Left ventricle myocardium superior (tissue), 1 donor: ENCODE measurements at regions not wholly inside any gene's neighbourhood (a gene's known extent, or its start where the extent isn't known, plus 50 kb on each side); places are given as distances from the start of the nearest gene placed in this dataset.

Experiments used
- ATAC-seq: fragments of 200-7000 bp; cut with Tn5 transposase; one replicate; pipeline ENCODE4 v1.9.1; 2020; ENCODE audit warnings: mild to moderate bottlenecking, moderate library complexity
- DNase-seq: peaks from one replicate; pipeline ENCODE4 v3.0.0-alpha.2; 2020
- intact Hi-C: fragments of 100-400 bp; cut with micrococcal nuclease; formaldehyde crosslinking; loops from one replicate; pipeline ENCODE4 v1.11.0; 2022
- donor health status: DM: no; HTN: yes; CAD: no; lungs with severe emphysema.

- intact Hi-C loops: no loop called here
Measured at GRCh38 chr7:115674467-115675024, 356.0 kb downstream of the TFEC start.

GRCh38 chr7:115672024-115672423, 358.5 kb downstream of the TFEC start:
- no peak for ATAC-seq
- intact Hi-C loops: no loop called here
- no peak for DNase-seq

More at GRCh38 chr7:115674467-115675024, 356.0 kb downstream of the TFEC start:
- DNase-seq: no peak
- ATAC-seq: no peak

- DNase-seq: no peak
- no peak for ATAC-seq
- intact Hi-C loops: no loop called here
Measured at GRCh38 chr7:115662676-115663075, 367.9 kb downstream of the TFEC start.

GRCh38 chr7:115662120-115662519, 368.4 kb downstream of the TFEC start:
- no peak for DNase-seq
- ATAC-seq: no peak
- intact Hi-C loops: no loop called here

- ATAC-seq (no peak), DNase-seq (no peak)
- intact Hi-C loops: no loop called here
Measured at GRCh38 chr7:115658223-115658622, 372.3 kb downstream of the TFEC start.

- no peak for DNase-seq
- no peak for ATAC-seq
- intact Hi-C loops: no loop called here
Measured at GRCh38 chr7:115654384-115655214, 376.0 kb downstream of the TFEC start.

GRCh38 chr7:115649429-115649828, 381.1 kb downstream of the TFEC start:
- intact Hi-C loops: no loop called here
- no peak for DNase-seq
- ATAC-seq: no peak

- intact Hi-C loops: no loop called here
- no peak for DNase-seq
- ATAC-seq: no peak
Measured at GRCh38 chr7:115647712-115648111, 382.9 kb downstream of the TFEC start.

- ATAC-seq (no peak), DNase-seq (no peak)
- intact Hi-C loops: no loop called here
Measured at GRCh38 chr7:115642194-115642593, 388.4 kb downstream of the TFEC start.

- intact Hi-C loops: no loop called here
- DNase-seq (no peak), ATAC-seq (no peak)
Measured at GRCh38 chr7:115638853-115639252, 391.7 kb downstream of the TFEC start.

GRCh38 chr7:115637128-115637527, 393.4 kb downstream of the TFEC start:
- no peak for DNase-seq
- intact Hi-C loops: no loop called here
- ATAC-seq: no peak

GRCh38 chr7:115635876-115636275, 394.7 kb downstream of the TFEC start:
- no peak for DNase-seq
- intact Hi-C loops: no loop called here
- no peak for ATAC-seq

- no peak for ATAC-seq
- intact Hi-C loops: no loop called here
- no peak for DNase-seq
Measured at GRCh38 chr7:115635376-115635775, 395.2 kb downstream of the TFEC start.

GRCh38 chr7:115634633-115635032, 395.9 kb downstream of the TFEC start:
- intact Hi-C loops: no loop called here
- ATAC-seq (no peak), DNase-seq (no peak)

GRCh38 chr7:115632636-115633035, 397.9 kb downstream of the TFEC start:
- ATAC-seq (no peak), DNase-seq (no peak)
- intact Hi-C loops: no loop called here

- DNase-seq (no peak), ATAC-seq (no peak)
- intact Hi-C loops: no loop called here
Measured at GRCh38 chr7:115631782-115632181, 398.8 kb downstream of the TFEC start.

- ATAC-seq: no peak
- intact Hi-C loops: no loop called here
- no peak for DNase-seq
Measured at GRCh38 chr7:115630049-115630448, 400.5 kb downstream of the TFEC start.

GRCh38 chr7:115618676-115619075, 411.9 kb downstream of the TFEC start:
- intact Hi-C loops: no loop called here
- DNase-seq (no peak), ATAC-seq (no peak)

- intact Hi-C loops: no loop called here
- DNase-seq (no peak), ATAC-seq (no peak)
Measured at GRCh38 chr7:115613836-115614235, 416.7 kb downstream of the TFEC start.

GRCh38 chr7:115603416-115603815, 427.1 kb downstream of the TFEC start:
- ATAC-seq: no peak
- intact Hi-C loops: no loop called here
- no peak for DNase-seq

GRCh38 chr7:115600207-115600606, 430.4 kb downstream of the TFEC start:
- no peak for ATAC-seq
- intact Hi-C loops: no loop called here

More at GRCh38 chr7:115600207-115600606, 430.4 kb downstream of the TFEC start:
- DNase-seq: no peak
